HEK293T (cell line): ENCODE measurements at regions not wholly inside any gene's neighbourhood (a gene's known extent, or its start where the extent isn't known, plus 50 kb on each side); places are given as distances from the start of the nearest gene placed in this dataset.

ENCODE experiments used
- CTCF ChIA-PET: fragments of 350-600 bp; formaldehyde crosslinking; extraction: SDS; loops from one replicate; lab custom pipeline; 2021; ENCODE audit warnings: antibody characterized with exemption, inconsistent platforms; lab: Yijun Ruan, JAX
- POLR2A ChIA-PET: fragments of 350-600 bp; formaldehyde crosslinking; extraction: SDS; loops from one replicate; lab custom pipeline; 2020; ENCODE audit warnings: antibody characterized with exemption, inconsistent platforms; lab: Yijun Ruan, JAX
- DNase-seq: peaks from one replicate; pipeline ENCODE4 v3.0.0; 2012; ENCODE audit warnings: mixed read lengths; ENCODE audit errors: extremely low spot score
- ARNT ChIP-seq: fragments of 450-650 bp; IDR thresholded peaks from 2 replicates; pipeline ENCODE4 v1.6.1; 2017; ENCODE audit warnings: mild to moderate bottlenecking
- BHLHE40 ChIP-seq: fragments of 450-650 bp; IDR thresholded peaks from 2 replicates; pipeline ENCODE4 v1.6.1; 2016; ENCODE audit warnings: mild to moderate bottlenecking, moderate library complexity, borderline replicate concordance
- CTBP1 ChIP-seq: fragments of 450-650 bp; IDR thresholded peaks from 2 replicates; pipeline ENCODE4 v1.6.1; 2016; ENCODE audit warnings: borderline replicate concordance
- ELF4 ChIP-seq: fragments of 450-650 bp; IDR thresholded peaks from 2 replicates; pipeline ENCODE4 v1.6.1; 2017; ENCODE audit warnings: antibody characterized with exemption
- FOXA1 ChIP-seq: fragments of 450-650 bp; IDR thresholded peaks from 2 replicates; pipeline ENCODE4 v1.6.1; 2016; ENCODE audit warnings: mild to moderate bottlenecking
- FOXK2 ChIP-seq: fragments of 450-650 bp; IDR thresholded peaks from 2 replicates; pipeline ENCODE4 v1.6.1; 2016; ENCODE audit warnings: mild to moderate bottlenecking
- FOXM1 ChIP-seq: fragments of 450-650 bp; IDR thresholded peaks from 2 replicates; pipeline ENCODE4 v1.6.1; 2017; ENCODE audit warnings: mild to moderate bottlenecking, borderline replicate concordance
- HDGF ChIP-seq: fragments of 450-650 bp; IDR thresholded peaks from 2 replicates; pipeline ENCODE4 v1.6.1; 2017; ENCODE audit warnings: antibody characterized with exemption, borderline replicate concordance
- L3MBTL2 ChIP-seq: fragments of 450-650 bp; conservative IDR thresholded peaks from 2 replicates; pipeline ENCODE4 v1.6.1; 2016; ENCODE audit warnings: mild to moderate bottlenecking
- LEF1 ChIP-seq: fragments of 450-650 bp; IDR thresholded peaks from 2 replicates; pipeline ENCODE4 v1.6.1; 2017; ENCODE audit warnings: mild to moderate bottlenecking, borderline replicate concordance
- NFRKB ChIP-seq: fragments of 450-650 bp; IDR thresholded peaks from 2 replicates; pipeline ENCODE4 v1.6.1; 2016; ENCODE audit warnings: mild to moderate bottlenecking, moderate library complexity
- SP1 ChIP-seq: fragments of 450-650 bp; IDR thresholded peaks from 2 replicates; pipeline ENCODE4 v1.6.1; 2017
- SUZ12 ChIP-seq: fragments of 450-650 bp; IDR thresholded peaks from 2 replicates; pipeline ENCODE4 v1.6.1; 2016; ENCODE audit warnings: mild to moderate bottlenecking
- TARDBP ChIP-seq: fragments of 450-650 bp; IDR thresholded peaks from 2 replicates; pipeline ENCODE4 v1.6.1; 2016
- ZNF384 ChIP-seq: fragments of 450-650 bp; IDR thresholded peaks from 2 replicates; pipeline ENCODE4 v1.6.1; 2016
- TF ChIP-seq, protein P1 (sequence below): fragments of 450-650 bp; IDR thresholded peaks from 2 replicates; pipeline ENCODE4 v1.6.1; 2016

DNA sequence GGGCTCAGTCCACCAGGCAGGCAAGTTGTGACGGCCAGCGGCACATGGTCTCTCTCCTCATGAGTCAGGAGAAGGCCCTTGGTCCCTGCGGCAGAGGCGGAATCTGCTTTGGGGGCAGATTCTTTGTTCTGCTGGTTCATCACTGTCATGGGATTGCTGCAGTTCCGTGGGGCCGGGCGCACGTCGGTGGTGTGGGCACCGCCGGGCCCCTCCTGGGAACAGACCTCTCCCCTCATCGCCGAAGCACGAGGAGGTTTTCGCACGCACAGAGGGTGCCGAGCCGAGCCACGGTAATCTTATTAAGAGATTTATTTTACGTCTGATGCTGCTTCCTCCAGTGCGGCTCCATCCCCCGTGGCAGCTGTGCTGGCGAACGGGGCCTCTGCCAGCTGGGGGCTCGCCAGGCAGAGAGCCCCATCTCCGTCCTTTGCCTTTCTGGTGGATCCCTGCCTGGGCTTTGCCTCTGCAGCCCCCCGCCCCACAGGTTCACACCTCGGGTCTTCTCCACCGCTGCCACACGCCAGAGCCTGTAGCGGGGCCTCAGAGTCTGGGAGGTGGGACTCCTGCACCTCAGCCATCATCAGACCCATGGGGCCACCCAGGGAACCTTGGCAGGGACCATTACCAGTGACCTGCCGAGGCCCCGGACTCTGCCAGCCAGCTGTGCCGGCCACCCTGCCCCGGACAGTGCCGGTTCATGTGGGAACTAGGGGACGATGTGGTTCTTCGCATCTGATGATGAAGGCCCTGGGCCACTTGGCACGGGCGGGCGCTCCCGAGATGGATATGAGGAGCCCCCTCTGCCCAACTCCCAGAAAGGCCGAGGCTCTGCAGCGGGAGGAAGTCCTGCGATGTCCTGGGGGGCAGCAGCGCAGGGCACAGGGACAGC is 86.7 kb upstream of the NKX1-1 start:
- CTCF ChIA-PET, result no interaction called here
- TF ChIP-seq L3MBTL2, result no peak
- TF ChIP-seq BHLHE40, result no peak
- TF ChIP-seq, protein P1, sequence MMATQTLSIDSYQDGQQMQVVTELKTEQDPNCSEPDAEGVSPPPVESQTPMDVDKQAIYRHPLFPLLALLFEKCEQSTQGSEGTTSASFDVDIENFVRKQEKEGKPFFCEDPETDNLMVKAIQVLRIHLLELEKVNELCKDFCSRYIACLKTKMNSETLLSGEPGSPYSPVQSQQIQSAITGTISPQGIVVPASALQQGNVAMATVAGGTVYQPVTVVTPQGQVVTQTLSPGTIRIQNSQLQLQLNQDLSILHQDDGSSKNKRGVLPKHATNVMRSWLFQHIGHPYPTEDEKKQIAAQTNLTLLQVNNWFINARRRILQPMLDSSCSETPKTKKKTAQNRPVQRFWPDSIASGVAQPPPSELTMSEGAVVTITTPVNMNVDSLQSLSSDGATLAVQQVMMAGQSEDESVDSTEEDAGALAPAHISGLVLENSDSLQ, result no peak
- no peak for TF ChIP-seq SP1
- TF ChIP-seq FOXM1, result no peak
- no peak for TF ChIP-seq HDGF
- no peak for TF ChIP-seq SUZ12
- no peak for TF ChIP-seq ARNT
- no peak for TF ChIP-seq ZNF384
- no peak for TF ChIP-seq NFRKB
- no peak for TF ChIP-seq LEF1
- no peak for TF ChIP-seq CTBP1
- no peak for DNase-seq
- POLR2A ChIA-PET, result no interaction called here

DNA sequence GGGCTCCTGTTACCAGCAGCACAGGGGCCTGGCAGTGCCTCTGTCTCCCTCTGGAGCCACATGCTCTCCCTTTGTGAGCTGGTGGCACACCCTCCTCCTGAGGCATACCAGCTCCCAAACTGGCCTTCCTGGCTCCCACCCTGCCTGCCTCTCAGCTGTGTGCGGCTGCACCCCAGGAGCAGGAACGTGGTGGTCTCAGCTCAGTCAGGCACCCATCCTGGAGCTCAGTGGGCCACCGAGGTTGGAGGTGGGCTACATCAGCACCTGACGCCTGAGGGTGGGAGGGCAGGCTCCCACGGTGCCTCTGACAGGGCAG is 85.9 kb upstream of the NKX1-1 start:
- TF ChIP-seq ELF4, result no peak
- no peak for TF ChIP-seq L3MBTL2
- TF ChIP-seq, protein P1, result no peak
- TF ChIP-seq CTBP1, result no peak
- TF ChIP-seq SP1, result no peak
- TF ChIP-seq FOXK2, result no peak
- TF ChIP-seq BHLHE40, result no peak
- TF ChIP-seq NFRKB, result no peak
- no peak for TF ChIP-seq TARDBP
- TF ChIP-seq SUZ12, result no peak
- no peak for TF ChIP-seq FOXM1
- TF ChIP-seq HDGF, result no peak
- TF ChIP-seq ZNF384, result no peak
- no peak for TF ChIP-seq FOXA1
- no peak for TF ChIP-seq ARNT
- ChIA-PET POLR2A (no interaction called here), CTCF (no interaction called here)
- no peak for DNase-seq

DNA sequence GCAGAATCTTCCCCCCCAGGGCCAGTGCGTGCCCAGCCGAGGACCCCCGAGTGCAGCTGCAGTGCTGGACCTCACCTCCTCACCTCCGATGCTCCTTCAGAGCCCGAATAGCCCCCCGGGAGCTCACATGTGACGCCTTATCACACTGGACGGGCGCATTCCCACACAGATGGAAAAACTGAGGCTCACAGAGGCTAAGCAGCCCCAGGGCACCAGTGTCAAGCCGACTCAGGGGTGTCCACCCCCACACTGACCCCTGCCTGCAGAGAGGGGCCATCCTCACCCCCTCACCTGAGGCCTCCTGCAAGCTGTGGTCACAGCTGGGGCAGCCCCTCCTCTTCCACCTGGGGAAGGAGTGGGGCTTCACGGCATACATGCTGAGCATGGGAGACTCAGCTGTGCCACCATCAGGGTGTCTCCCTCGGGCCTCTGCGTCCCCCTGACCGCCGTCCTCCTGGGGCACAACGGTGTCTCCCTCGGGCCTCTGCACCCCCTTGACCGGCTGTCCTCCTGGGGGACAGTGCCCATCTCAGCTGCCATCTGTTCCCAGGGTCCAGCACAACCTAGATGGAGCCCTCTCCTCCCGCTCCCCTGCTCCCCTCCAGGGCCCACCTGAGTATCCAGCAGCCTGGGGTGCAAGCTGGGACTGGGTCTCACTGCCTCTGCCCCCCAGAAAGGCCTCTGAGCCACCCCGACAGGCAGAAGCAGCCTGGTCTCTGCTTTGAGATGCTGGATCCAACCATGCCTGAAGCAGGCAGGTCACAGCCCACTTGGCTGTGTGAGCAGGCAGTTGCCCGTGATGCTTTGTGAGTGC is 85.3 kb upstream of the NKX1-1 start:
- ChIA-PET POLR2A (no interaction called here), CTCF (interaction anchor here (0.7 kb wide), 1 partner anchor 11 kb away, joined by 3 read pairs; no protein-coding TSS in a partner anchor)
- TF ChIP-seq ELF4, result no peak
- no peak for TF ChIP-seq LEF1
- no peak for TF ChIP-seq NFRKB
- TF ChIP-seq HDGF, result no peak
- TF ChIP-seq FOXA1, result no peak
- no peak for TF ChIP-seq ARNT
- TF ChIP-seq BHLHE40, result no peak
- no peak for TF ChIP-seq SUZ12
- no peak for TF ChIP-seq TARDBP
- TF ChIP-seq, protein P1, result no peak
- no peak for TF ChIP-seq L3MBTL2
- TF ChIP-seq CTBP1, result no peak
- DNase-seq, result no peak

DNA sequence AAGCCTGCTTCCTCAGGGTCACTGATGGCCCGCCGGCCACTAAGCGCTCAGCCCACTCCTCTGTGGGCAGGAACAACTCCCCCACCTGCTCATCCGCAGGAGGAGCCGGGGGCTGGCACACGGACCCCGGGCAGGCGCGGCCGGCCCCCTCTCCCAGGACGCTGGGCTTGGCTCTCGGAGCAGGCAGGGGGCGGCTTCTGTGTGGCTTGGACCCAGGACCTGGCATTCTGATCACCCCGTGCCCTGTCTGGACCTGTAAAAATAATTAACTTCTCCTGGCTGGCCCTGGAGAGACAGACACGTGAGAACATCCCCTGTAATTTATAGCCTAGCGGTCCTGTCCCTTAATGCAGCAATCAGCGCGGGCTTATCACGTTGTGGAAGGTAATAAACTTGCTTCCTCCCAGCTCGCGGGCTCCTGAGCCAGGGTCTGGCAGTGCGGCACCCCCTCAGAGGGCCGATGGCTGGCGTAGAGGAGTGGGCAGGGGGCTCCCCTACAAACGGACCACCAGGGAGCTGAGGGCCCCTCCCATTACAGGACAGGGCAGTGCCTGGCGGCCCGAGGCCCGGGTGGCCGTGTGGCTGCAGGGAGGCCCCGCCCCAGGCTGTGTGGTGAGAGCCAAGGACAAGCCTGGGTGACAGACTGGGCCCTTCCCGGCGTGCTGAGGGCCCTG is 84.5 kb upstream of the NKX1-1 start:
- ChIA-PET CTCF (interaction anchor here (0.7 to 1.5 kb wide), 2 partner anchors 10 to 17 kb away, joined by 3 read pairs; no protein-coding TSS in a partner anchor), POLR2A (no interaction called here)
- TF ChIP-seq BHLHE40 (no peak), SUZ12 (no peak), TARDBP (no peak), HDGF (no peak), FOXK2 (no peak), L3MBTL2 (no peak), LEF1 (no peak), SP1 (no peak), FOXM1 (no peak), ZNF384 (no peak), ELF4 (no peak), FOXA1 (no peak), NFRKB (no peak), ARNT (no peak)
- no peak for DNase-seq
